GM19397 (cell line): ENCODE measurements at regions not wholly inside any gene's neighbourhood (a gene's known extent, or its start where the extent isn't known, plus 50 kb on each side); places are given as distances from the start of the nearest gene placed in this dataset.

Source experiments
- ATAC-seq: cut with Tn5 transposase; IDR thresholded peaks from one replicate; pipeline ENCODE4 v1.9.1; 2021; ENCODE audit warnings: mild to moderate bottlenecking, moderate library complexity; ENCODE audit not compliant: unreplicated experiment

DNA sequence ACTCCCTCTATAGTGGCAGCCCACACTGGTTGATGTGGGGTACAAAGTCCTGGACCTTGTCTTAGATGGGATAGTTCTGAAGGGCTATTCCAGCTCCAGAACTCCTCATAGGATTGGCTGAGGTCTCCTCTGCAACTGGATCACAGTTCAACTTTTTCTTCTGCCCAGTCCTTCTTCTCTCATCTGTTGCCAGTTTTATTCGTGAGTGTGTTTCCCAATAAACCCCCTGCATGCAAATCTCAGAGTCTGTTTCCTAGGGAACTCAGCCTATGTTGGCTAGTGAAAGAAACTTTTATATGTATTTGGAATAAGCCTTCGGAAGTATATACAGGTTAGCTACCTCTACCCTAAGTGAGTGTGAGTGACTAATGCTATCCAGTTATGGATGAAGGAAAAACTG is 823.4 kb downstream of the SLC4A3 start:
- no peak for ATAC-seq

GRCh38 chr2:220451438-220451837 is 824.0 kb downstream of the SLC4A3 start:
- ATAC-seq = no peak

DNA sequence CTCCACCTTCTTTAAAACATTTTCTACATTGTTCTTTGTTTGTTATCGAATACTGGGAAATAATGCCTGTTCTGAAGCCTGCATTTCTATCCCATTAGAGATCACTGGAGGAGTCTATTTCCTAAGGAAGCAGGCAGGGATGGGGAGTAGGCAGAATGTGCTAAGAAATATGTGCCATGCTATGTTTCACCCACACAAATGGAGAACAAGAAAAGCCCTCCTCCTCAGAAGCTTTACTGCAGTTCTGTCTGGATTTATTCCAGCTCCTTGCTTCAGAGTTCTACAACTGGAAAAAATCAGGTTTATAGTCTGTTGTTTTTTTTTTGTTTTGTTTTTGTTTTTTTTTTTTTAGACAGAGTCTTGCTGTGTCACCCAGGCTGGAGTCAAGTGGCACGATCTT is 825.1 kb downstream of the SLC4A3 start:
- no peak for ATAC-seq

DNA sequence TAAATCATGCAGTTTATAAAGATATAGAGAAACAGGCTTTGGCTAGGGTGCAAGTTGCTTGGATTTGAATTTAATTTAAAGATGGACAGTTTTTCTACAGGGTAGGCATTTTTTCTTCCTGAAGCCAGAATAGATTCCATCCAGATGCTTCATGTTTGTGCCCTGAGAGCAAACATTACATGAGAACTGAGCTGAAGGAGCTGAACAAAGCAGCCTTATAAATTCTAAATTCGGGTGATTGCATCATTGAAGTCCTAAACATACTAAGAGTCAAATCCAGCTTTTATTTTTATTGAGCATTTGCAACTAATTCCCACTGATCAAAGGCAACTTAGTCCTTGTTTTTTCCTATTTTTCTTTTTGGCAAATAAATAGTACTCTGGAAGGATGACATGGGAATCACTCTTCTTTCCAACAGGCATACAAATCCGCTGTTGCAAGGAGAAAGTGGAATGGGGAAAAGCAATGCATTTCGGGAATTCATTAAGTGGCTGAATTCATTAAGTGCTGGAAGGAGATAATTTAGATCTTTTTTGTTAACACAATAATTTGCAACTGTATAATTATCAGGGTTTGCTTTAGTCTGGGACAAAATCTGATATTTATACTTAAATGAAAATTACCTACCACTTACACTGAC is 828.0 kb downstream of the SLC4A3 start:
- no peak for ATAC-seq

- no peak for ATAC-seq
These were observed 830.6 kb downstream of the SLC4A3 start for GRCh38 chr2:220458051-220458450.

DNA sequence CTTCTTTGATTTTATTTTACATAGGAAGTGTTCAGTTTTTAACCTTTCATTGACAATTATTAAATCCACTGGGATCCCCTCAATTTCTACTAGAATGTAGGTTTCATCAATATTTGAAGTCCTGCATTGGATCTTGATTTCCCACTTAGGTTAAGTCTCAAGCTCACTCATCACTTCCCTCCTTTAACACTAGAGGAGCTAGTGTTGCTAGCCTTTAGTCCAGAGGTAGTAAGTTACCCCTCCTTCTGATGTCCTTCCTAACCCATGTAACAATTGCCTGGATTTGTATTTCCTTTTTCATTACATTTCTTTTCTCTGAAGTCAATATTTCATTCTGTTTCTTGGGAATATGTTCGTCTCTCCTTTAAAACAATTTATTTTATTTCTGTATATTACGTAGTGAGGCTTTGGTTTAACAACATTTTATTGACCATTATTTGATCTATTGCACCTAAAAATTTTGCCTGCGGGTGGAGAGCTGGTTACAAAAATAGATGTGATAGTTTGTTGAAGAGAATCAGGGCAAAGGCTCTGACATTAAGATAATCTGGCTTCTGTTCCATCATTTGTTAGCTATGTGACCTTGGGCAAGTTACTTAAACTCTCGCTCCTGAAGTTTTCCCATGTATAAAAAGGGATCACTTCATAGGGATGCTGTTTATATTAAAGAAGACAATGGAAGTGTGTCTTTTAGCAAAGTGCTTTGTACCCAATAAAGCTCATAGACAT is 833.0 kb downstream of the SLC4A3 start:
- no peak for ATAC-seq

- ATAC-seq = no peak
These were observed 836.4 kb downstream of the SLC4A3 start for GRCh38 chr2:220463876-220464275.

DNA sequence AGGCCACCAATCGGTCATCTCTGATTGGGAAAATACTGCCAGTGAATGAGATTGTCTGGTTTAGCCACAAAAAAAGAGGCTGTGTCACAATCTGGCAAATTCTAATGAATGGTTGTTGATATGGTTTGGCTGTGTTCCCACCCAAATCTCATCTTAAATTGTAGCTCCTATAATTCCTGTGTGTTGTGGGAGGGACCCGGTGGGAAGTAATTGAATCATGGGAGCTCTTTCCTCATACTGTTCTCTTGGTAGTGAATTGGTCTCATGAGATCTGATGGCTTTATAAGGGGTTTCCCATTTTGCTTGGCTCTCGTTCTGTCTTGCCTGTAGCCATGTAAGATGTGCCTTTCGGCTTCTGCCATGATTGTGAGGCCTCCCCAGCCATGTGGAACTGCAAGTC is 838.3 kb downstream of the SLC4A3 start:
- no peak for ATAC-seq

DNA sequence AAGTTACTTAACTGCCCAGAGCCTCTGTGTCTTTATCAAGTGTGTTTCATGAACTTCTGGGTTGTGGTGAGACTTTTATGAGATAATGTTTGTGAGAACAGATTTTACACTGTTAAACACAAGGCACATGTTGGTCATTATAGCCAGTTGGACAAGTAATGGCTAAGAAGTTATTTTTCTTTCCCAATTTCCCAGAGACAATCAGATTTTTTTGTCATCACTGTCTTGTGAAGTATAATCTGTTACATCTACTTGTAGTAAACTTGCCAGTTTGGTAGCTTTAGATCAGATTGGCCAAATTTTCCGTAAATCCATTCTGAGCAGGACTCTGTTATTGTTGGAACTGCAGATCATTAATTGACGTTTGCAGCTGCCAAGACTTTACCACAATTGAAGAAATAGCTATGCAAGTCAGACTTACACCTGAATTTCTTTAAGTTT is 838.8 kb downstream of the SLC4A3 start:
- no peak for ATAC-seq

DNA sequence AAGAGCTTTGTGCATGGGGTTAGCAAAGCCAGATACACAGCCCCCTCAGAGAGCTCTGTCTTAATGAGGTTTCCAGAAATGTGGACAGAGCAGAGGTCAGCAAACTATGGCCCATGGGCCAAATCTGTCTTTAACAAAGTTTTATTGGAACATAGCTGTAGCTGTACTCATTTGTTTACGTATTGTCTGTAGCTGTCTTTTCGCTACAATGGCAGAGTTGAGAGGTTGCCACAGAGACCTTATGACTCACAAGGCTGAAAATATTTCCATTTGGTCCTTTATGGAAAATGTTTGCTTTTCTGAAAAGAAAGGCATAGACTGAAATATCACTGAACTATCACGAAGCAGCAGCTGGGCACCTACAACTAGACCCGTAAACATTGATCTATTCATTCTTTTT is 841.8 kb downstream of the SLC4A3 start:
- no peak for ATAC-seq

- no peak for ATAC-seq
These were observed 846.2 kb downstream of the SLC4A3 start for GRCh38 chr2:220473611-220474010.

GRCh38 chr2:220476877-220477276 is 849.4 kb downstream of the SLC4A3 start:
- no peak for ATAC-seq

DNA sequence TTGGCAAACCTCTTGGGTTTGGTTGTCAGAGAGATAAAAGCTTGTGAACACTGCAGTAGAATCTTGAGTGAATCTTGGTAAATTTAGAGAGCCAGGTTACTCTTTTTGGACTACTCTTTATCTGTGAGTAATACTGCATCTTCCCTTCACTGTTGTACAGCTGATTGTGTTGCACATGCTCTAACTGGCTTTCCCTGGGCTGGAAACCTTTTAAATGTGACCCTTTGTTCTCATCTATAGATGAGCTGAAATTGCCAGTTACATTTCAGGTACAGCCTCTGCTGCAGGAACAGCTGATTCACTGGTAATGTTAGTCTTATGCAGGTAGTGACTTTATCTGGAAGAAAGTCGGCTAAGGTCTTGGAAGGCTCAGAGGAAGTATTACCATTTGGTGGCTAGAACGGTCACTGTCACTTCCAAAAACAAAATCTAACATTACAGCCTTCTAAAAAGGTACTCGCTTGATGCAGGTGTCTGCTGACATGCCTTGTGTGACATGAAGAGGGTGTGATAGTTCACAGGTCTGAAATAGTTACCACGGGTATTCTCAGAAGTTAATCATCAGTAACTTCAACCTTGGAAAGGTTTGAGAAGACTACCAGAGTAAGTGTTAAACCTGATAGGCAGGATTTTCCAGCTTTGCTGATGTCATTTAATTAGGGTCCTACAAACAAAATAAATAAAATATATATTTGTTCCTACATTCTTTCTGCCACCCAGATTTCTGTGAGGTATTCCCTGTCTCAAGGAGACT is 851.1 kb downstream of the SLC4A3 start:
- ATAC-seq = no peak

DNA sequence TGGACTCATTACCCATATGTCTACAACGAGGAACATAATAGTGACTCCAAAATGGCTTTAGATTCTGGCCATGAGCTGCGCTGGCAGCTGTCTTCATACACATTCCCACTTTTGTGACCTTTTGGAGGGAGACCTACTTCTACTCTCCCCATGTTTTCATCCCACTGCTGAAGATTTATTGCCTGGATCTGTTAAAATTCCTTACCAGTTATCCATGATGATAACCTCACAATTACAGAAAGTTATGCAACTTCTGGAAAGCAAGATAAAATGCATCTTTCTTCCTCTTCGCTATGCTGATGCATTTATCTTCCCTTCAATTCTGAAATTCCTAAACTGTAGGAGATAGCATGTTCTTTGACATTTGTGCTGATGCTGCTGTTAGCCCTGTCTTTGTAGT is 855.3 kb downstream of the SLC4A3 start:
- no peak for ATAC-seq

DNA sequence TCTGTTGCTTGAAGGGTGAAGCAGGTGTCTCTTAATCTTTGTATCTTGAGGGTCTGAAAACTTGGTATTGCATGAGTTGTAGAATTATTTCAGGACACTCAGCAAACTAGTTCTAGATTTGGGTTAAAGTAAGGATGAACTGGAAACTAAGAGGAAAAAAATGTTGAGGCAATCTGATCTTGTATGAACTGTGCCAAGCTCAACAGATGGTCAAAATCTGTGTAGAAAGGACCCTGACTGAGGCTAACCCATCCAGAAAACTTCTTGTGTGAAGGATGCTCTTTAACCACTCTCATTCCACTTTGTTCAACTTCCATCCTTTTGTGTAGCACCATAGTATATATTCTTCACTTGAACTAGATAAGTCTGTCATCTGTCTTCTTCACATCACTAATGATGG is 861.7 kb downstream of the SLC4A3 start:
- ATAC-seq = no peak

DNA sequence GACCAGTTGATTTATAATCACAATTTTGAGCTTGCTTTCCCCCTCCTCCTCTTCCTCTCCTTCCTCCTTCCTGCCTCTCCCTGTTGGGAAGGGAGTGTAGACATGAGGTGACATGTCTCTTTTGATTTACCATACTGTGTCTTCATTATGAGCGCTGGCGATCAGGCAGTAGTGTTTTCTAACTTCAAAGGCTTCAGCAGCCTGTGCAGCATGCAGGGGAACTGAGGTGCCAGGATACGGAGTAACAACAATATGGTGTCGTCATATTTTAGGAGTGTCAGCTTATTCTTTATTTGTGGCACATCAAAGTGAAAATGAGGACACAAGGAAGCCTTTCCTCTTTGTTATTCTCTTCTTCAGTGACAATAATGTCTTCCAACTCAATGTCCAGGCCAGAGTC is 864.2 kb downstream of the SLC4A3 start:
- ATAC-seq = no peak

- ATAC-seq = no peak
These were observed 866.6 kb downstream of the SLC4A3 start for GRCh38 chr2:220493871-220494525.

DNA sequence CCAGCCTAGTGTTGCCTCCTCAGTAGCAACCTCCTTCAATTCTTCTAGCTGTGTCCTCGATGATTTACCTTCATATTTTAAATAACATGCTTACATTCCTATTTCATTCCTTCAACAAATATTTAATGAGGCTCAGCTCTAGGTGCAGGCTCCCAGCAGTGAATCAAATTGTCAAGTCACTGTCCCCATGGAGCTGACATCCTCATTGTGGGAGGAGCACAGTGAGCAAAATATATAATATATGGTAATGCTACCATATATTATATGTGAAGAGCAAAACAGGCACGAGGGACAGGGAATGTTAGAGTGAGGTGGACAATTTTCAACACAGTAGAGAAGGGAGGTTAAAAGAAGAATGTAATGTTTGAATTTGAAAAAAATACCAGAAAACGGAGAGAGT is 869.1 kb downstream of the SLC4A3 start:
- ATAC-seq = no peak

GRCh38 chr2:220499225-220499624 is 871.8 kb downstream of the SLC4A3 start:
- ATAC-seq = no peak

- ATAC-seq = no peak
These were observed 875.1 kb downstream of the SLC4A3 start for GRCh38 chr2:220502539-220502938.

GRCh38 chr2:220503431-220503830 is 876.0 kb downstream of the SLC4A3 start:
- ATAC-seq = no peak
